Gastroesophageal sphincter (tissue), 3 donors: ENCODE measurements at regions not wholly inside any gene's neighbourhood (a gene's known extent, or its start where the extent isn't known, plus 50 kb on each side); places are given as distances from the start of the nearest gene placed in this dataset.

Experiments
- CTCF ChIP-seq, 4 experiments: fragments of 200-600 bp in 2 of 4; fragments of 450-650 bp in 2 of 4; sonication (generic) in 1 of 4; IDR thresholded peaks; one replicate each; pipeline ENCODE4 v1.5.1; 2017 to 2019; ENCODE audit warnings: antibody characterized with exemption in 4 of 4, mild to moderate bottlenecking in 2 of 4, moderate library complexity in 2 of 4
- POLR2A ChIP-seq, 2 donors: fragments of 450-650 bp; IDR thresholded peaks; one replicate each; pipeline ENCODE4 v1.6.1; 2017; ENCODE audit warnings: antibody characterized with exemption in 2 of 2, mild to moderate bottlenecking in 2 of 2, moderate library complexity in 1 of 2
- POLR2AphosphoS5 ChIP-seq: sonication (generic); formaldehyde crosslinking; IDR thresholded peaks from one replicate; pipeline ENCODE4 v1.6.1; 2017; ENCODE audit warnings: antibody characterized with exemption

GRCh38 chr9:95373782-95374487, 56.4 kb upstream of the FANCC start:
- TF ChIP-seq POLR2AphosphoS5: no peak
- TF ChIP-seq POLR2A (IDR thresholded peaks at IDR 0.05): no peak
- no peak for TF ChIP-seq CTCF (IDR thresholded peaks at IDR 0.05)
